GM12878 (cell line): ENCODE measurements at regions not wholly inside any gene's neighbourhood (a gene's known extent, or its start where the extent isn't known, plus 50 kb on each side); places are given as distances from the start of the nearest gene placed in this dataset.

Source experiments
- CREM ChIP-seq: IDR thresholded peaks from 2 replicates; pipeline ENCODE4 v1.6.1; 2014; ENCODE audit warnings: antibody characterized with exemption, low read depth
- CTCF ChIP-seq, 3 experiments: IDR thresholded peaks in 2 of 3; conservative IDR thresholded peaks in 1 of 3; 2 replicates each; pipeline ENCODE4 v1.5.1; 2011; ENCODE audit warnings: low read depth in 3 of 3, low read length in 3 of 3, mild to moderate bottlenecking in 3 of 3, control low read depth in 2 of 3, moderate library complexity in 2 of 3, inconsistent platforms in 1 of 3, mixed read lengths in 1 of 3; ENCODE audit not compliant: control insufficient read depth in 2 of 3, insufficient read depth in 1 of 3; ENCODE audit errors: extremely low read depth in 1 of 3
- E2F8 ChIP-seq: fragments of 450-650 bp; IDR thresholded peaks from 2 replicates; pipeline ENCODE4 v1.6.1; 2018; ENCODE audit warnings: mild to moderate bottlenecking, low read depth, moderate library complexity; ENCODE audit not compliant: partially characterized antibody
- KDM1A ChIP-seq: fragments of 200-600 bp; sonication (generic); IDR thresholded peaks from 2 replicates; pipeline ENCODE4 v1.6.1; 2016; ENCODE audit warnings: borderline replicate concordance
- SRF ChIP-seq, 2 experiments: IDR thresholded peaks; 2 replicates each; pipeline ENCODE4 v1.6.1; 2011; ENCODE audit warnings: low read depth in 2 of 2, low read length in 2 of 2, mild to moderate bottlenecking in 1 of 2, moderate library complexity in 1 of 2
- ZNF274 ChIP-seq: IDR thresholded peaks from one replicate; pipeline ENCODE4 v1.8.0; 2011; ENCODE audit not compliant: insufficient read length, insufficient read depth

GRCh38 chr2:222761888-222762287, 90.4 kb downstream of the MOGAT1 start:
- TF ChIP-seq SRF (IDR thresholded peaks at IDR 0.05; ENCODE audit: low read depth in 2 of 2, low read length in 2 of 2) (no peak), CTCF (IDR thresholded peaks at IDR 0.05 in 2 of 3, conservative IDR thresholded peaks at IDR 0.05 in 1 of 3; ENCODE audit: control insufficient read depth in 2 of 3, extremely low read depth in 1 of 3, insufficient read depth in 1 of 3, low read depth in 3 of 3, low read length in 3 of 3) (no peak), E2F8 (no peak), KDM1A (no peak), ZNF274 (no peak), CREM (no peak)
